Ovary (tissue), 3 donors: ENCODE measurements at regions not wholly inside any gene's neighbourhood (a gene's known extent, or its start where the extent isn't known, plus 50 kb on each side); places are given as distances from the start of the nearest gene placed in this dataset.

Source experiments
- EP300 ChIP-seq: sonication (generic); formaldehyde crosslinking; IDR thresholded peaks from one replicate; pipeline ENCODE4 v1.6.1; 2017; ENCODE audit warnings: antibody characterized with exemption
- POLR2A ChIP-seq: fragments of 450-650 bp; IDR thresholded peaks from one replicate; pipeline ENCODE4 v1.6.1; 2017; ENCODE audit warnings: antibody characterized with exemption, mild to moderate bottlenecking, moderate library complexity
- TF ChIP-seq, protein P1 (sequence below), 3 donors: fragments of 450-650 bp in 2 of 3; fragments of 200-600 bp in 1 of 3; IDR thresholded peaks; one replicate each; pipeline versions ENCODE4 v1.5.1 to v1.8.0; 2016 to 2022; ENCODE audit warnings: antibody characterized with exemption in 3 of 3, mild to moderate bottlenecking in 1 of 3
- donor health status: DM: no; HTN: no; CAD: no.

- TF ChIP-seq, protein P1, sequence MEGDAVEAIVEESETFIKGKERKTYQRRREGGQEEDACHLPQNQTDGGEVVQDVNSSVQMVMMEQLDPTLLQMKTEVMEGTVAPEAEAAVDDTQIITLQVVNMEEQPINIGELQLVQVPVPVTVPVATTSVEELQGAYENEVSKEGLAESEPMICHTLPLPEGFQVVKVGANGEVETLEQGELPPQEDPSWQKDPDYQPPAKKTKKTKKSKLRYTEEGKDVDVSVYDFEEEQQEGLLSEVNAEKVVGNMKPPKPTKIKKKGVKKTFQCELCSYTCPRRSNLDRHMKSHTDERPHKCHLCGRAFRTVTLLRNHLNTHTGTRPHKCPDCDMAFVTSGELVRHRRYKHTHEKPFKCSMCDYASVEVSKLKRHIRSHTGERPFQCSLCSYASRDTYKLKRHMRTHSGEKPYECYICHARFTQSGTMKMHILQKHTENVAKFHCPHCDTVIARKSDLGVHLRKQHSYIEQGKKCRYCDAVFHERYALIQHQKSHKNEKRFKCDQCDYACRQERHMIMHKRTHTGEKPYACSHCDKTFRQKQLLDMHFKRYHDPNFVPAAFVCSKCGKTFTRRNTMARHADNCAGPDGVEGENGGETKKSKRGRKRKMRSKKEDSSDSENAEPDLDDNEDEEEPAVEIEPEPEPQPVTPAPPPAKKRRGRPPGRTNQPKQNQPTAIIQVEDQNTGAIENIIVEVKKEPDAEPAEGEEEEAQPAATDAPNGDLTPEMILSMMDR (IDR thresholded peaks at IDR 0.05), result no peak
- TF ChIP-seq POLR2A, result no peak
- TF ChIP-seq EP300, result no peak
Measured at GRCh38 chr11:15700456-15700855, 585.7 kb downstream of the INSC start.
